ENCODE measurements at regions not wholly inside any gene's neighbourhood (a gene's known extent, or its start where the extent isn't known, plus 50 kb on each side); places are given as distances from the start of the nearest gene placed in this dataset.

DNA sequence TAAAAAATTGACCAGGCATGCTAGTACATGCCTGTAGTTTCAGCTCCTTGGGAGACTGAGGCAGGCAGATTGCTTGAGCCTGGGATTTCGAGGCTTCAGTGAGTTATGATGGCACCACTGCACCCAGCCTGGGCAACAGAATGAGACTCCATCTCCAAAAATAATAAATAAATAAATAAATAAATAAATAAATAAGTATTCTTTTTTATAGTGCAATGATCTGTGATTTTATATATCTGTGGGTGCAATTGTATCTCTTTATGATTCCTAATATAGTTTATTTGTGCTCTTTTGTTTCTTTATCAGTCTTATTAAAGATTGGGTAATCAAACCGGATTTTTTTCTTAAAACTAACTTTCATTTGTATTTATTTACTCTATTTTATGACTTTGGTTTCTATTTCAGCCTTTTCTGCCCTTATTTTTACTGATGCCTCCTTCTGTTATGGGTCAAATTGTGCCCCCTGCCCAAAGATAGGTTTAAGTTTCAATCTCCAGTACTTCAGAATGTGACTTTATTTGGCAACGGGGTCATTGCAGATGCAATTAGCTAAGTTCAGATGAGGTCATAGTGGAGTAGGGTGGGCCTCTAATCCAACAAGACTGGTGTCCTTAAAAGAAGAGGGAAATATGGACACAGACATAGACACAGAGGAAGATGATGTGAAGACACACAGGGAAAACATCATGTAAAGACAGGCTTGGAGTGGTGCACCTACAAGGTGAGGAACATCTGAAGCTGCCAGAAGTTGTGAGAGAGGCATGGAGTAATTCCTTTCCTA is 74.9 kb upstream of the CDC42BPA start:
- no peaks in the 10 kb centered on the region for H4K20me1 ChIP-seq (ENCODE audit: insufficient read depth, low read length)
- H3K9me3 ChIP-seq (ENCODE audit: low read length): no peaks in the 10 kb centered on the region
- no peak overlapping the region for H3K9ac ChIP-seq (ENCODE audit: low read length)
- no peaks in the 10 kb centered on the region for H3F3A ChIP-seq (ENCODE audit: insufficient read depth, low read length)
- no peaks in the 10 kb centered on the region for H3K9me2 ChIP-seq (ENCODE audit: low read depth, low read length)
- no peaks in the 10 kb centered on the region for H3K4me1 ChIP-seq (ENCODE audit: insufficient read depth, low read length, severe bottlenecking)
- no peaks in the 10 kb centered on the region for H3K36me3 ChIP-seq (ENCODE audit: insufficient read depth, low read length)
- H3K4me3 ChIP-seq (ENCODE audit: low read depth, low read length, poor library complexity, severe bottlenecking): no peak overlapping the region
- H3K27ac ChIP-seq (ENCODE audit: low read depth, low read length, poor library complexity, severe bottlenecking): no peak overlapping the region
- TF ChIP-seq, protein P1, sequence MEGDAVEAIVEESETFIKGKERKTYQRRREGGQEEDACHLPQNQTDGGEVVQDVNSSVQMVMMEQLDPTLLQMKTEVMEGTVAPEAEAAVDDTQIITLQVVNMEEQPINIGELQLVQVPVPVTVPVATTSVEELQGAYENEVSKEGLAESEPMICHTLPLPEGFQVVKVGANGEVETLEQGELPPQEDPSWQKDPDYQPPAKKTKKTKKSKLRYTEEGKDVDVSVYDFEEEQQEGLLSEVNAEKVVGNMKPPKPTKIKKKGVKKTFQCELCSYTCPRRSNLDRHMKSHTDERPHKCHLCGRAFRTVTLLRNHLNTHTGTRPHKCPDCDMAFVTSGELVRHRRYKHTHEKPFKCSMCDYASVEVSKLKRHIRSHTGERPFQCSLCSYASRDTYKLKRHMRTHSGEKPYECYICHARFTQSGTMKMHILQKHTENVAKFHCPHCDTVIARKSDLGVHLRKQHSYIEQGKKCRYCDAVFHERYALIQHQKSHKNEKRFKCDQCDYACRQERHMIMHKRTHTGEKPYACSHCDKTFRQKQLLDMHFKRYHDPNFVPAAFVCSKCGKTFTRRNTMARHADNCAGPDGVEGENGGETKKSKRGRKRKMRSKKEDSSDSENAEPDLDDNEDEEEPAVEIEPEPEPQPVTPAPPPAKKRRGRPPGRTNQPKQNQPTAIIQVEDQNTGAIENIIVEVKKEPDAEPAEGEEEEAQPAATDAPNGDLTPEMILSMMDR (IDR thresholded peaks at IDR 0.05; ENCODE audit: low read length): no peak
- no peak for TF ChIP-seq EZH2 (IDR thresholded peaks at IDR 0.05; ENCODE audit: borderline replicate concordance, low read length)
- H3K27me3 ChIP-seq (ENCODE audit: insufficient read depth, low read length): no peaks in the 10 kb centered on the region
- no peak overlapping the region for H3K4me2 ChIP-seq (ENCODE audit: low read length)
- H2AFZ ChIP-seq (ENCODE audit: low read length): no peak overlapping the region
- no peaks in the 10 kb centered on the region for H3K79me2 ChIP-seq (ENCODE audit: insufficient read depth, low read length)

DNA sequence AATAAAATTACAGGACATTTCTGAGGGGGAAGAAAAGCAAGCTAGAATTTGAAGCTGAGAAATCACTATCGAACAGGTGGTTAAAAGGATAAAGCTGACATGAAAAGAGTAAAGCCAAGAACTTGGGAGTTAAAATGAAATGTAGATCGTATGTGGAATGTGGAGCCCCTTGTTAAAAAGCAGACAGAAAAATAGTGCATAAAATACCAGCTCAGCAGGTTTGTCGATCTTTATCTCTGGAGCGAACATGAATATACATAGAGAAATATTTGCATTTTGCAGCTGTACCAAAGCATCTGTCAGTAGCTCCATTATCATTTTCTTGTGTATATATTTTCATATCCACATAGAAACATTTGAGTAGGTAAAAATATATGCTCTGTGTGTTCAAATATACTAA is 73.6 kb upstream of the CDC42BPA start:
- no peak overlapping the region for H3K9ac ChIP-seq (ENCODE audit: low read length)
- no peaks in the 10 kb centered on the region for H3K27me3 ChIP-seq (ENCODE audit: insufficient read depth, low read length)
- no peaks in the 10 kb centered on the region for H3F3A ChIP-seq (ENCODE audit: insufficient read depth, low read length)
- no peaks in the 10 kb centered on the region for H3K79me2 ChIP-seq (ENCODE audit: insufficient read depth, low read length)
- no peaks in the 10 kb centered on the region for H3K9me2 ChIP-seq (ENCODE audit: low read depth, low read length)
- no peaks in the 10 kb centered on the region for H3K36me3 ChIP-seq (ENCODE audit: insufficient read depth, low read length)
- no peaks in the 10 kb centered on the region for H3K9me3 ChIP-seq (ENCODE audit: low read length)
- no peak overlapping the region for H3K4me3 ChIP-seq (ENCODE audit: low read depth, low read length, poor library complexity, severe bottlenecking)
- H3K4me1 ChIP-seq (ENCODE audit: insufficient read depth, low read length, severe bottlenecking): no peaks in the 10 kb centered on the region
- H2AFZ ChIP-seq (ENCODE audit: low read length): no peak overlapping the region
- no peak overlapping the region for H3K27ac ChIP-seq (ENCODE audit: low read depth, low read length, poor library complexity, severe bottlenecking)
- H3K4me2 ChIP-seq (ENCODE audit: low read length): no peak overlapping the region
- TF ChIP-seq, protein P1 (IDR thresholded peaks at IDR 0.05; ENCODE audit: low read length): no peak
- no peak for TF ChIP-seq EZH2 (IDR thresholded peaks at IDR 0.05; ENCODE audit: borderline replicate concordance, low read length)
- H4K20me1 ChIP-seq (ENCODE audit: insufficient read depth, low read length): no peaks in the 10 kb centered on the region

DNA sequence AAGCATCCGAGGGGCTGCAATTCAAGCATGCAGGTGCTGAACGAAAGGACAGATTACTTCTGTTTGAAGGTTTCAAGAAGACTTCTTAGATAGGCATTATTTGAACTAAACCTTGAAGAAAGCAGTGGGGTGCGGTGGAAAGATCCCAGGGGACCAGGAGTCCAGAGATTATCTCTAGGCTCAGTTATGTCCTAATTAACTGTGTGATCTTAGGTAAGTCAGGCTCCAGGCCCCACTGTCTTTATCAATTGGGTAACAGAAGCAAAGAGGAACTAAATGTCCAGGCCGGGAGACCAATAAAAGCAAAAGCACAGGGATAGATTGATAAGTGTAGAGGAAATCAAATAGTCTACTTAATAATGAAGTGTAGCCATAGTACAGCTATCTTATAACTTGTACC is 72.9 kb upstream of the CDC42BPA start:
- no peak for TF ChIP-seq EZH2 (IDR thresholded peaks at IDR 0.05; ENCODE audit: borderline replicate concordance, low read length)
- TF ChIP-seq, protein P1 (IDR thresholded peaks at IDR 0.05; ENCODE audit: low read length): no peak
- Histone ChIP-seq H3K36me3 (ENCODE audit: insufficient read depth, low read length) (no peaks in the 10 kb centered on the region), H3K9ac (ENCODE audit: low read length) (no peak overlapping the region), H3K4me1 (ENCODE audit: insufficient read depth, low read length, severe bottlenecking) (no peaks in the 10 kb centered on the region), H3K4me3 (ENCODE audit: low read depth, low read length, poor library complexity, severe bottlenecking) (no peak overlapping the region), H3K9me3 (ENCODE audit: low read length) (no peaks in the 10 kb centered on the region), H4K20me1 (ENCODE audit: insufficient read depth, low read length) (no peaks in the 10 kb centered on the region), H2AFZ (ENCODE audit: low read length) (no peak overlapping the region), H3K79me2 (ENCODE audit: insufficient read depth, low read length) (no peaks in the 10 kb centered on the region), H3K4me2 (ENCODE audit: low read length) (no peak overlapping the region), H3K27ac (ENCODE audit: low read depth, low read length, poor library complexity, severe bottlenecking) (no peak overlapping the region), H3K27me3 (ENCODE audit: insufficient read depth, low read length) (no peaks in the 10 kb centered on the region), H3F3A (ENCODE audit: insufficient read depth, low read length) (no peaks in the 10 kb centered on the region), H3K9me2 (ENCODE audit: low read depth, low read length) (no peaks in the 10 kb centered on the region)
